H1 (cell line): ENCODE measurements at regions not wholly inside any gene's neighbourhood (a gene's known extent, or its start where the extent isn't known, plus 50 kb on each side); places are given as distances from the start of the nearest gene placed in this dataset.

Experiments used
- TAF7 ChIP-seq: optimal IDR thresholded peaks from 2 replicates; pipeline ENCODE3; 2011; ENCODE audit warnings: low read depth, mild to moderate bottlenecking, inconsistent platforms, low read length, moderate library complexity, borderline replicate concordance
- YY1 ChIP-seq: IDR thresholded peaks from 2 replicates; pipeline ENCODE4 v1.6.1; 2011; ENCODE audit warnings: low read depth, mild to moderate bottlenecking, low read length

GRCh38 chr5:112579599-112580170 is 158.0 kb upstream of the APC start (continued):
- no peak for TF ChIP-seq YY1
- no peak for TF ChIP-seq TAF7
